Kidney capillary endothelial cell (primary cell): ENCODE measurements at regions not wholly inside any gene's neighbourhood (a gene's known extent, or its start where the extent isn't known, plus 50 kb on each side); places are given as distances from the start of the nearest gene placed in this dataset.
"Not testable (repeated sequence)": the region's sequence is repeated elsewhere in the genome, so short reads cannot be mapped to it uniquely, and the experiment has no call there.

Experiments
- DNase-seq: peaks from one replicate; pipeline ENCODE4 v3.0.0-alpha.2; 2018; ENCODE audit warnings: low spot score

DNA sequence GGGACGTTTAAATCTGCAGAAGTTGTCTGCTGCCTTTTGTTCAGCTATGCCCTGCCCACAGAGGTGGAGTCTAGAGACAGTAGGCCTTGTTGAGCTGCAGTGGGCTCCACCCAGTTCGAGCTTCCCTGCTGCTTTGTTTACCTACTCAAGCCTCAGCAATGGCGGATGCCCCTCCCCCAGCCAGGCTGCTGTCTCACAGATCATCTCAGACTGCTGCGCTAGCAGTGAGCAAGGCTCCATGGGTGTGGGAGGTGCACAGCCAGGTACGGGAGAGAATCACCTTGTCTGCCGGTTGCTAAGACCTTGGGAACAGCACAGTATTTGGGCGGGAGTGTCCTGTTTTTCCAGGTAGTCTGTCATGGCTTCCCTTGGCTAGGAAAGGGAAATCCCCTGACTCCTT lies 114.3 kb upstream of the PALM2AKAP2 start:
- not testable (repeated sequence) for DNase-seq

DNA sequence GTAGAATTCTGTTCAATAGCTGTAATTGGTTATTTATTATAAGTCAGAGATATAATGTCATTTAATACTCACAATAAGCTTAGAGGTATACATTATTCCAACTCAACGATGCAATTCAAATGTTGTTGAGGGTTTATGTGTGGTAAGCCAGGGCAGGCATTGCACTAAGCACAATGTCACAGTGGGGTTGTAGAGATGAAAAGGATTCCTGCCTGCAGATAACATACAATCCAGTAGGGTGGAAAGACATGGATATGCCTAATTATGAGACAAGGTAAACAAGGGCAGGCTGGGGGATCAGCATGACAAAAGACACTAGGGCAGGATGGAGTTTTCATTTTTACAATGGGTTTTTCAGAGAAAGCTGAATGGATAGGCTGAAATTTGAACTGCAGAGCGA lies 98.7 kb upstream of the PALM2AKAP2 start:
- no peak for DNase-seq

DNA sequence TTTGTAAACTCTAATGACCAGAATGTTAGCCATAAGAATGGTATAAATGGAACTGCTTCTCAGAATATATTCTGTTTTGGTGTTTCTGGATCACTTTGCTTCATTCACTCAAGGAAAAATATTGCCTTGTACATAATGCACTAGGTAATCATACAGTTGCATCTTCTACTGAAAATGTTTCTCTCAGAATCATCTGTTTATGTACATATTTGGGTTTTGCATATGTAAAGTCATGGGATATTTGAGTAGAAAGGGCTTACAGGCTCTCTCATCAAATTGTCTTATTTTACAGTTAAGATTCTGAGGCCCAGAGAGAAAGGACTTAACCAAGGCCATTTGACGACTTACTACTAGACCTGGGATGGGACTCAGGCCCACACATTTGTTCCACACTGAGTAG lies 97.8 kb upstream of the PALM2AKAP2 start:
- no peak for DNase-seq

- DNase-seq: no peak
Measured at GRCh38 chr9:109683521-109683920, 96.5 kb upstream of the PALM2AKAP2 start.

GRCh38 chr9:109689701-109690100 lies 90.3 kb upstream of the PALM2AKAP2 start:
- no peak for DNase-seq

- DNase-seq: no peak
Measured at GRCh38 chr9:109699019-109699418, 81.0 kb upstream of the PALM2AKAP2 start.

DNA sequence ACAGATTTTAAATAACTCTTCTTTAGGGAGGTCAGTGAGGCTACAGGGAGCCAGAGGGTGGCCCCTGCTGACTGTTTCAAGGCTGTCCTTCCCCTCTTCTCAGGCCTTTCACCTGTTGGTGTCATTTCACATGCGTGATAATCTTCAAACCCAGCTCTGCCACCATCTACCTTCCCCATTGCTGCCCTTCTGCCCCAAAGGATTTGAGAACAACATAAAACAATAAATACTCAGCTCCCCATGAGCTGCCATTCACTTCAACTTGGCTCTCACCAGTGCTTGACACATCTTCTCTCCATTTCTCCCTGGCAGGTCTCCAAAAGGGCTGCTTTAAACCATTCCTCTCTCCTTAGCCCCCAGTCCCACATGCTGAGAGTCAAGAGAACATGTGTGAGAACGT lies 75.5 kb upstream of the PALM2AKAP2 start:
- DNase-seq: no peak

DNA sequence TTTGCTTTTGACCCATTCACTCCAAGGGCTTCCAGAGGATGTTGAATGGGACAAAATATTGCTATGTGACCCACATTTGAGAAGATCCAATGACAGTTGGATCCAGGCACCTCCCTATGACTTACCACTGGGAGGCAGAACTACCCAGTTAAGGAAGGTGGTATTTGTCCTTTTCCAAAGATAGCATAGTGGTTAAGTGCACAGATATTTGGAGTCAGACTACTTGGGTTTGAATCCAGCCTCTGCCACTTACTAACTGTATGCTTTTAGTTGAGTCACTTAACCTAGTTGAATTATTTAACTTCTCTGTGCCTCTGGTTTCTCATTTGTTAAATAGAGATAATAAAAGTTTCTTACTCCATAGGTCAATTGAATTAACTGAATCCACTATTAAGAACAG lies 74.5 kb upstream of the PALM2AKAP2 start:
- no peak for DNase-seq

DNA sequence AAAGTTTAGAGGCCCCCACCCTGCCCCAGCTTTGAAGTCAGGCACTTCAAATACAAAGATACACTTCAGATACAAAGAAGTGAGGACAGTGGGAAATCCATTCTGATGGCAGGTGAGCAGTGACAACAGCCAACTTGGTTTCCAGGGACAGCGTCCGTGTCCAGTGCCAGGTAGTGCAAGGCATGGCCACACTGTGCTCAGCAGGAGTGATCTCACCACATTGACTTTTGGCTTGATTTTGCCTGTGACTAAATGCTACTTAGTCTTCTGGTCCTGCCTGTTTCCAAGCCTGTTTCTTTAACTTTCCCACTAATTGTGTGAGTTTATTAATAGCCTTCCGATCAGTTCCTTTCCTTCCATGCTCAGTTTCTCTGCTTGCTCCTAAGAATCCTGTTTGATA lies 72.6 kb upstream of the PALM2AKAP2 start:
- DNase-seq: no peak

- DNase-seq: no peak
Measured at GRCh38 chr9:109708451-109708945, 71.5 kb upstream of the PALM2AKAP2 start.

- DNase-seq: no peak
Measured at GRCh38 chr9:109709866-109710265, 70.1 kb upstream of the PALM2AKAP2 start.

DNA sequence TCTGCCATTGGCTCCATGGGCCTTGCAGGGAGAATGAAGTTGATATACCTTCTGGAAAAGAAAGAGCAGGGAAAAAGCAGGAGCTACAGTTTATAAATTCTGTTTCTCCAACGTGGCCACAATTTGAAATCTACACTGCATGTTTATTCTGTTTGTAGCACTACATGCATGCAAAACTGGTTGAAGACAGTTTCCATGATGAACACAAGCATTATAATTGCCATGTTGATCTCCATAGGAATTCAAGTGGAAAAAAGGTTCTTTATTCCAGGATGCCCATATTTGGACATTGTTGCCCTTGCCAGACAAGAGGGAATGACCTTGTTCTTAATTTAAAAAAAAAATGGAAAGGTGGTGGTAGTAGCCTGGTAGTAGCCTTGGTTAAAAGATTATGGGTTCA lies 69.2 kb upstream of the PALM2AKAP2 start:
- no peak for DNase-seq

GRCh38 chr9:109715344-109715743 lies 64.7 kb upstream of the PALM2AKAP2 start:
- DNase-seq: no peak

GRCh38 chr9:109716631-109717030 lies 63.4 kb upstream of the PALM2AKAP2 start:
- DNase-seq: no peak

DNA sequence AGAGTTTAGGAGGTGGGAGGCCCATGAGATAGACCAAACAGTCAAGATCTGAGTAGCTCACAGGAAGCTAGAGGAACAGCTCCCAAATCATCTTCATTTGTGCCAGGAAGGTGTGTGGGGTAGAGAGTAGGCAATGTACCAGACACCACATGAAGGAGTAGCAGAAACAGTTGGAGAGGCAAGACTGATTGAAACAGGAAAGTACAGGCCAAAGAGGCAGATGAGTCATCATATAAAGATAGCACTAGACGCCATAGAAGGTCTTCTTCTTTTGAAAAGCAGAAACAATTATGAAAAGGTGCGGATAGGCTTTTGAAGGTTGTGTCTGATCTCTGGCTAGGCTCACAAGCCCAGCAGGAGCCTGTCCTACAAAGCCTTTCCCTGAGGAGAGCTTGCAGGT lies 62.7 kb upstream of the PALM2AKAP2 start:
- DNase-seq: no peak

- no peak for DNase-seq
Measured at GRCh38 chr9:109718861-109719260, 61.1 kb upstream of the PALM2AKAP2 start.

- DNase-seq: no peak
Measured at GRCh38 chr9:109721001-109721400, 59.0 kb upstream of the PALM2AKAP2 start.

DNA sequence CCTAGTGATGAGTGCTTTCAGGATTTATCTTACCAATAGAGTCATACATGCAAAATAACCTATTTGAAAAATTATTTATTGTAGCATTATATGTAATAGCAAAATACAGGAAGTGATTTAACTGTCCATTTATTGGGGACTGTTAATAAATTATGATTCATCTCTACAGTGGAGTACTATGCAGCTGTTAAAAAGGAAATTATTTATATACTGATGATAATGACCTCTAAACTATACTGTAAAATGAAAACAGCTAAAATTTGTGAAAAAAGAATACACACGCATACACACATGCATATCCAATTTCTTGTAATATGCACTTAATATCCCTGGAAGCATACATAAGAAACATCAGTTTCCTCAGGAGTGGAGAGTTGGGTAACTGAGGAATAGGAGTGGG lies 58.0 kb upstream of the PALM2AKAP2 start:
- DNase-seq: no peak

DNA sequence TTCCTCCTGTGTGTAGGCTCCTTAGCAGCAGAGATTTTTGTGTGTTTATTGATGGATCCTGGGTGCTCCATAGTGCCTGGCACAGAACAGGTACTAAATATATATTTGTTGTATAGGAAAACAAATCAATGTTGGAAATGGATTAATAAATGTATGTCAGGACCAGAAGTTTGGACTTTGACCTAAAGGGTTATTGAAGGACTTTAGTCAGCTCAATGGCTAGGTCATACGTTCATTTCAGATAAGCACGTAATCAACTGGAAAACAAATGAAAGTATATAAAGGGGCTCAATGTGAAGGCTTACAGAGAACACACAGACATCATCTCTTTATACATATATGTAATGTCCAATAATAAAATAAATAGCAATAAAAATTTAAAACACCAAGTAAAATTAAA lies 56.2 kb upstream of the PALM2AKAP2 start:
- no peak for DNase-seq

- no peak for DNase-seq
Measured at GRCh38 chr9:109725460-109725859, 54.5 kb upstream of the PALM2AKAP2 start.

DNA sequence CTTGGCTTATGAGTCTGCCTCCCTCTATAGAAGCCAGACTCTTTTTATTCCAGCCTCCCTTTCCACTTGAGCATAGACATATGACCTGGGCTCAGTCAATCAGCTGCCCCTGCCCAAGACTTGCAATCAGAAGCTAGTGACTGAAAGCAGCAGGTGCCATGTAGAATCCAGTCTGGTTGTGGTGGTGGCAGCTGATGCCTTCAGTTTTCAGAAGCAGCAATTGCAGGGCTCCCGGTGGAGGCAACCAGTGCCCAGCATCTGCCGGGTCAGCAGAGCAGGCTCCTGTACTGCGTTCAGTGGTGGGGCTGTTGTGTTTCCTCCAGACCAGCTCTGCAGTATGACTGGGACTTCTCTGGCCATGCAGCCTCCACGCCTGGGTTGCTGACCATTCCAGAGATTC lies 53.9 kb upstream of the PALM2AKAP2 start:
- no peak for DNase-seq

- no peak for DNase-seq
Measured at GRCh38 chr9:109728686-109729300, 51.2 kb upstream of the PALM2AKAP2 start.

GRCh38 chr9:109729513-109729912 lies 50.5 kb upstream of the PALM2AKAP2 start:
- DNase-seq: no peak
